G401.6 (cell line): ENCODE measurements at regions not wholly inside any gene's neighbourhood (a gene's known extent, or its start where the extent isn't known, plus 50 kb on each side); places are given as distances from the start of the nearest gene placed in this dataset.
"Not testable (repeated sequence)": the region's sequence is repeated elsewhere in the genome, so short reads cannot be mapped to it uniquely, and the experiment has no call there.

ENCODE experiments used
- FAIRE-seq: peaks from 2 replicates; lab custom pipeline; 2012; peaks lifted over from hg19 to GRCh38; lab: Jason Lieb, UNC

DNA sequence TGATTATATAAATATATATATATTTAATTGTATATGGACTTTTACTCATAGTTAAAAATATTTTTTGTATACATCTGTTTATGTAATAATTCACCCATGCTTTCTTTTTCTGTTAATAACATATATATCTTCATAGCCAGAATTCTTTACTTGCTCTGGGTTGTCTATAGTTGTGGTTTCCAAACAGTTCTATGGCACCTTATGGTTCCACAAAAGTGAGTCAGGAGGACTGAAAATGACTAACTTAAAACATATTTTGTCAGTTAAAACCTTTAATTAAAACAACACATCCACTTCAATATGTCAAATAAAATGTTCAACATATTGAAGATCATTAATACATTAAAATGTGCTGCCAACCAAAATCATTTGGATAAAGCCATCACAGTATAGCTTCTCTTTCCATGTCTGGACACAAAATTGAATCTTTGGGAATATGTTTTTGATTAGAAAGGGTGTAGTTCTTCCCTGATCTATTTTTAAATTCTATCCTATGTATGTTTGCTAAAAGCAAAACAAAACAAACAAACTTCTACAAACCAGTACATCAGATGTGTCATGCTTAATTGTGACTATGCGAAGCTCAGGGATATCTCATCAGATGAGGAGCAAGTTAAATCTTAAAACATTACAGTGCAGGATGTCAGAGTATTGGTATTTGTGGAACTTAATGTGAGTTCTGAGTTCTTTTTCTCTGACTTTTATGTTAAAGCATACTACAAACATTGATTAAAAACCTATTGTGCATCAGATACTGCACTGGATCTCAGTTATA is 1488.4 kb upstream of the TENM4 start:
- FAIRE-seq: no peak

DNA sequence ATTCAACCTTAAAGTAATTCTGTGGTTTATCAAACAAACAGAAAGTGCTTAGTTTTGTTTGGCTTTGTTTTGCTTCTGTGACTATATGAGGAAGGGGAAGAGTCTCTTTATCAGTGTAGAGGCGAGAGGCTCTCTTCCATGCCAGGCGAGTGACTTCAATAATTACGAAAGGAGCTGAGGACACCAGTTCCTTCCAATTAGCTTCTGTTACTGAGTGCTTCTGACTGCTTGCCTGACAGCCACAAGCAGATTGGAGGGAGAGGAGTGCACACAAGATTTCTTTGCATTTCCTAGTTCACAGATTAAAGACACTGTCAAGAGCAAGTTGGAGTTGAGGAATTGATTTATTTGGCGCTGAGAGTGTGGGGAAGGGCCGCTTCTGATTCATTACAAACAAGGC is 1484.5 kb upstream of the TENM4 start:
- no peak for FAIRE-seq

DNA sequence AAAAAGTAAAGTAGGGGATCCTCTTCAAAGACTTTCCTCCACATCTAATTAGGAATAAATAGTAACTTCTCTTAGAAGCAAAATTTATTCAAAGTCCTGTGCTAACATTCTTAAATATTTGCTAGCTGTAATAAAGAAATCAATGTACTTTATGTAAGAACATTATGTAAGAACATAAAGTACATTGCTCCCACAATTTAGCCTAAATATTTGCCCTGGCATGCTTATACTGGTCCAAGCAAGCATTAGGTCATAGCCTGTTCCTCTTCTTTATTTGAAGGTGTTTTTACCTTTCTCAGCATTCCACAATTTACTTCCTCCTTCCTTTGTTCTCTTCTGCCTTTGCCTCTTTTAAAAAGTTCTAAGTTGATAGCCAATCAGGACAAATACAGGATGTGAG is 1480.5 kb upstream of the TENM4 start:
- FAIRE-seq: not testable (repeated sequence)

DNA sequence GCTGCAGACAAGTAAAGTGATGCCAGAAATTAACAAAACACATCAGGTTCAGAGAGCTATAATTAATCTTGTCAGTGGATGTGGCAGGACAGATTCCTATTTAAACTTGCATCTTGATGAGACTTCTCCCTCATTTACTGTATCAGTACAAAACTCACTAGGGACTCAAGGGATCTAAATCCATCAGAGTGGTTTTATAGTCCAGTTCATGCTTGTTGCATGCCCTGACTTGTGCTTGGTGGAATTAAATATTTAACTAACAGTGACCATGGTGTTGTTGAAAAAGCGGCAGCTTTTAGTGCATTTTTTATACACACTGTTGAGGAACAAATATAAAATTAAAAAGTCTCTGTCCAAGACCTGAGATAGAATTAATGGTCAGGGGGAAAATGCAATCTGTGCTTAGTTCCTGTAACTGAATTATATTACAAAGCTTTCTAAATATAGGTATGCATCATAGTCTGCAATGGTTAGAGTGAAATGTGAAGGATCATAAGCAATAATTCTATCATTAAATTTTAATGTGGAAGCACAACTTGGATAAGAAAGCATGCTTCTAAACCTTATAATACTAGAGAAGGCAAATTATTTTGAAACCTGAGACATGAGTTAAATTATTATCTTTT is 1475.5 kb upstream of the TENM4 start:
- no peak for FAIRE-seq

DNA sequence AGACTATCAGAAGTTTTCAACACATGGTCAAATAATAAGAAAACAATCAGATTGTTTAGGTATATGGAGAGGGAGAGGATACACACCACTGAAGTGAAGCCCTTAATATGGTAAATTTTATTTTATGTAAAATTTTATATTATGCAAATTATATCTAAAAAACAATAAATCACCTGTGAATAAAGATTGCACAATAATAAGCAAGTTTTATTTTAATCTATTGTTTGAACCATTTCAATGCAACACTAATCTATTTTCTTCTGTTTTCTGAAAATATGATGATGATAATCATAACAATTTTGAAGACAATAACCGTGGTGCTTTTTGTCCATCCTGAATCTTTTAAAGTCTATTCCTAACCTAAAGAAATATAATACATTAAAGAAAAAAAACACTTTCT is 1473.5 kb upstream of the TENM4 start:
- no peak for FAIRE-seq

DNA sequence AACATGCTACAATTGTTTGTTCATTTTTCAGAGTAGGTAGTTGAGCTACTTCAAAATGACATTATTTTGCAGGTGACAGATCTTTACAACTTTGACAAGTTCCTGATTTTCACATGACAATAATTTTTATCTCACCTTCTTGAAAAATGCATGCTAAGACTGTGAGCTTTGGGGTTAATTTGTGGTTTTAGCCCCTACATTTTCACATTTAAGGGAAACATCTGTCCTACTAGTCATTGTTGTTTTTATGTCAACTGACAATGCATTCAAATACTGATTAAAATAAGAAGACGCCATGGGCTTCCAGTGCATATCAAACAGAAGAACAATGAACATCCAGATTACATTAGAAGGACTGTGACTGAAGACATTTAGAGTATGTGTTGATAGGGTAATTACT is 1470.8 kb upstream of the TENM4 start:
- no peak for FAIRE-seq

DNA sequence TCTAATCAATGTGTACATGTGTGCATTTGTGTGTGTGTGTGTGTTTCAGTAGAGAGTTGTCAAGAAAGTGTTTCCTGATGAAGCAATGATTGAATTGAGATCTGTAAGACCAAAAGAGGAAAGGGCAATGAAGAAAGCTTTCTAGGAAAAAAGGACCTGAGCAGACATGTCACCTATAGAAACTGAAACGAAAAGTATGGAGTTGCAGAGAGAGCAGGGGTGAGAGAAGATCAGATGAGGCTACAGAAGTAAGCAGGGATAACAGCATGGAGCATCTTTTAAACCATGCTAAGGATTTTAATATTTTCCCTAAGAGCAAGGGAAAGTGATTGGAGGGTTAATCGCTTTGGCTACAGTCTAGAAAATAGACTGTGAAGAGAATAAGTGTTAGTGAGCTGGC is 1459.4 kb upstream of the TENM4 start:
- FAIRE-seq: no peak

DNA sequence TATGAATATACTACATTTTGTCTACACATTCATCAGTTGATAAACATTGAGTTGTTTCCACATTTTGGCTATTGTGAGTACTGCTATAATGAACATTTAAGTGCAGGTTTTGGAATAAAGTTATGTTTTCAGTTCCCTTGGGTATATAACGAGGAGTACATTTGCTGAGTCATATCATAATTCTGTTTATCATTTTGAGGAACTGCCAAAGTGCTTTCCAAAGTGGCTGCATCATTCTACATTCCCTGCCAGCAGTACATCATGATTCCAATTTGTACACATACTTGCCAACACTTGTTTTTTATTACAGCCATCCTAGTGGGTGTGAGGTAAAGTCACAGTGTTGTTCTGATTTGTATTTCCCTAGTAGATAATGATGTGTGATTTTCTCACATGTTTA is 1458.6 kb upstream of the TENM4 start:
- no peak for FAIRE-seq

DNA sequence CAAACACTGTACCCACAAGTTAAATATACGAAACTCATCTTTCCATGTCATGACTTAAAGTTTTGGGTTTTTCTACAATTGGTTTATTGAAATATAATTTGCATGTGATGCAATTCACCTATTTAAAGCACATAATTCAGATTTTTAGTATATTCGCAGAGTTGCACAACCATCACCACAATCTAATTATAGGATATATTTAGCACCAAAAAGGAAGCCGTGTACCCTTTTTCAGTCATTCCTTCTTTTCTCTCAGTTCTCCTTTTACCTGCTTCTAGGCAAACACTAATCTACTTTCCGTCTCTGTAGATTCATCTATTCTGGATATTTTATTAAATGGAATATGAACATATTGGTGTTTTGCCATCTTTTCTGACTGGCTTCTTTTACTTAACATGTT is 1458.1 kb upstream of the TENM4 start:
- FAIRE-seq: no peak

DNA sequence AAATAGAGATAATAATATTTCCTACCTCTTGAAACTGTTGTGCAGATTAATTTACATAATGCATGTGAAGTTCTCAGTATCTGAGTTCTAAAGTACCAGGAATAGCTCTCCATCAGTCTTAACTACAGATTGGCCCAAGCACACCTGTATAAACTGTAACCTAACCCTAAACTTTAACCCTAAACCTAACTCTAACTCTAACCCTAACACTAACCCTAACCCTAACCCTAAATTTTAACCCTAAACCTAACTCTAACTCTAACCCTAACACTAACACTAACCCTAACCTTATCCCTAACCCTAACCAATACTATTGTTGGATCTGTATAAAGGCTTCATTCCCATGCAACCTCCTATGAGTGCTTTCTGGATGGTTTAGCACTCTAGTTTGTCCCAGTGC is 1445.9 kb upstream of the TENM4 start:
- FAIRE-seq: no peak

DNA sequence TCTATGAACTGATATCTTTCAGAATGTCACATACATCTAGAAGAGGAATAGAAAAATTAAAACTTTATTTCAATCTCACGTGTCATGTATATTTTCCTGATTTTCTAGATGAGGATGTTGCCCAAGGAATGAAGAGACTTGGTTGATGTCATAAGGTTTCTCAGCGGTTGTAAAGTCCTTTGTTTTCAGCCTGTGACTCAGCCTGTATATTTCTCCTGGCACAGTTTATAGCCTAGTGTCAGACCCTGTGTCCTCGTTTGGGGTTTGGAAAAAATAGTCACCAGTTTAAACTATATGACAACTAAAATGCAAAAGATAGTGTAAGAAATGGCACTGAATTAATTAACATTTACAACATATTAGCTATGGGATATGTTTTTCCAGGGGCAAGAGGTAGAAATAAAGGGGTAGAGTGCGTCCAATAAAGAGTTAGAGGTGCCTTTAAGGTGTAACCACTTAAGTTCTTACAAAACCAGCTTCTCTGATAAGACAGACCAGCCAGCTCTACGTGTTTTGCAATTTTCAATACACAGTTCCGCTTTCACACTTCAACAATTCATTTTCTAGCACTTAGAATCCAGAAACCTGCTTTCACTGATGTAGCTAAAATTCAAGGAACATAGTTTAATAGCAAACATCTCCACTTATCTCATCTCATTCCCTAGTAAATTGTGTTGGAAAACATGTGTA is 1432.6 kb upstream of the TENM4 start:
- no peak for FAIRE-seq

DNA sequence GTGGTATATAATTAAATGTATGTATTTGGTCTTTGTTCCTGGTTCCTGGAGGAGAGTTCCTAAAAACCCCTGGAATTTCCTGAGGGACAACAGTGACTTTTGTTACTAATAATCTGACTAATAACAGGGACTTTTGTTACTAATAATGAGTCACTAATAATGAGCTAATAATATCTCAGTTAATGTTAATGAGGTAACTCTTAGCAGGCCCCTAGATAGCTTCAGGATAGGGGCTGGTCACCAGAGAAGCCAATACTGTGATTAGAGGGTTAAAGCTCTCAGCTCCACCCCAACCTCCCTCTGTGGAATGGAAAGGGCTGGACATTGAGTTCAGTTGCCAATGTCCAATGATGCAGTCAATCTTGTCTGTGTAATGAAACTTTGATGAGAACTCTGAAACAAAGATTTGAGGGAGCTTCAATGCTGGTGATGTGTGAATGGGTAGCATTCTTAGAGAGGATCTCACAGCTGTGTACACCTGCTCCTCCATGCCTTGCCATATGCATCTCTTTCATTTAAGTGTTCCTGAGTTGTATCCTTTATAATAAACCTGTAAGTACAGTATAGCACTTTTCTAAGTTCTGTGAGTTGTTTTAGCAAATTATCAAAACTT is 1431.4 kb upstream of the TENM4 start:
- no peak for FAIRE-seq

DNA sequence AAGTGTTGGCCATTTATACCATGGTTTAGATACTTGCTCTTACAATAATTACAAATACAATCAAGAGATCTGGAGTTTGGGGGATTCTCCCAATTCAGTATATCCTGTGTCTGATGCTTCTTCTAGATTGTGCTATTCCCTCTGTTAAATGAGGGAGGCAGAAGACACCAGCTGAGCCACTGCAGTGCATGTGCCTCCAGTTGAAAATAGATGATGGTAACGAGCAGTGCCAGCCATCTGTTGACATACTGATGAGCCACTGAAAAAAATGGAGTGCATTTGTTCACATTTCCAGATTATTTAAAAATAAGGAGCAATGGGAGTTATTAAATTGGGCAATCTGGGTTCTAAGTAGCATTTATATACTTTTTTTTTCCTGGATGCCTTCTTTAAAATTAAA is 1428.0 kb upstream of the TENM4 start:
- FAIRE-seq: no peak

DNA sequence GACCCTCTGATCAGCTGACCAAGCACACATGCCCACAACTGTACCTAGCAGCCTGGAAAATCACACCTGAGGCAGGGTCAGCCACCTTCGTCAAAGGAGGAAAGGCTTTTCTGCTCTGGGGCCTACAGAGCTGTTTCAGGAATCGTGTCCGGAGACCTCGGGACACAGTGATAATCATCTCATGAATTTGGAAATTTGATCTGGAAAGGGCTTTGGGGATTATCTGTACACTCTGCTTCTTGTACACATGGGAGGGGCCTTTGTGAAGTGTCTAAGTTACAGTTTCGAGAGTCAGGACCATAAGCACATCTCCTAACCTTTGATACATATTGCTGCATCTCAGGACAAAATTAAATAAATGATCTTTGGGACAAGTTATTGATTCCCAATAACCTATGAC is 1421.2 kb upstream of the TENM4 start:
- FAIRE-seq: no peak

DNA sequence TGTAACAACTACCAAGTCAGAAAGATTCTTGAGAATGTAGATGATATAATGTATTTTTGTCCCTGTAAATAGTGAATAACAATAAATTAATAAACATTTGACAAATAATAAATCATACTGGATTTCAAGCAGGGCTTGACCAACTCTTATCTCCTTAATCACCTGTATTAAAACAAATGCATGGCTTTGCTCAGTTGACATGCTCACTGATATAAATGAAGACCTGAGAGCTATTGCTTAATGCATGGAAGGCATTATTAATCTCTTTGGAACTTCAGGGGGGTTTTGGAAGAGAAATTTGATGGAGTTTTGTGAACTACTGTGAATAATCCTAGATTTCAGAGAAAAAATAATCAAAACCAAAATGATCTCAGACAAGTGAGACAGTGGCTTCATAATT is 1420.4 kb upstream of the TENM4 start:
- FAIRE-seq: no peak

DNA sequence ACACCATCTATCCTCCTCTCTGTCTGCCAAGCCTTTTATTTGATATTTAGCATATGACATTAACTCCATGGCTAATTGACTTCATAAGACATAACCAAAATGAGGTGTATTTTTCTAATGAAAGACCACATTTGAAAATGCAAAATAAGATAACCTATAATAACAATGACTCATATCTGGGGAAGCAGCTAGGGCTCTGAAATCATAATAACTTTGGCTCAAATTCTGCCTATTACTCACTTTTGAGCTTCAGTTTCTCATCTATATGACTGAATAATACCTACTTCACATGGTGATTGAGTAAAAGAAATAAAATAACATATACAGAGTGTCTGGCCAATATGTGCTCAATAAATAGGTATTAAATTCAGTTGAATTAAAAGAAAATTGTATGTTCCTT is 1419.8 kb upstream of the TENM4 start:
- no peak for FAIRE-seq

DNA sequence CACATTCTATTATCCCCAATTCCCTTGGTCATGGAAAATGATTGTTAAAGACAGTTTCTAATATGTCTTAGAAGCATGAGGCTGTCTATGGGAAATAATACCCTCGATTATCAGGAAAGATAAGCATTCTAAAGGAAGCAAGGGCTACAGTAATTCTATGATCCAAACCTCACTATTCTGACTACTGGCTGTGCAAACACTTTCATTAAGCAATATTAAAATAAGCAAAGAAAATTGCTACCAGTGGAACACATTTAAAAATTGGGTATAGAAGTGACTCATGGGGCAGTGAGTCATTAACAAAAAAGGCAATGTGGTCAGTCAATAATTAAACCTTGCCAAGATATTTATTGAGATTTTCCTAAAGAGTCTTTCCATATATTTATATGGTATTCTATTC is 1415.2 kb upstream of the TENM4 start:
- FAIRE-seq: no peak

DNA sequence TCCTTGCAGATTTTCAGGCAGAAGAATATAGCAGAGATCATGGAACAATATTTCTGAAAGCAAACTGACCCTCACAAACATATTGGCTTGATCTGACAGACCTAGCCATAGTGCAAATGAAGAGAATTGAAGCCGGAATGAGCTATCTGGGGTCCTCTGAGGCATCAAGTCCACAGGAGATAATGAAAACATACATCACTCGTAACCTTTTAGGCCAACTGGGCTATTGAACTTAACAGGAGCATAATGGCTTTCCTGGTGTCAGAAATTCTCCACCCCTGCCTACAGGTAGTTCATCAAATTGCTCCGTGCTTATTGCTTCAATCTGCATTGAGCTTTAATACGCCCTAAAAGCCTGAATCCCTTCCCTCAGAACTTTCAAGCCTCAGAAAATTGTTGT is 1414.6 kb upstream of the TENM4 start:
- no peak for FAIRE-seq

DNA sequence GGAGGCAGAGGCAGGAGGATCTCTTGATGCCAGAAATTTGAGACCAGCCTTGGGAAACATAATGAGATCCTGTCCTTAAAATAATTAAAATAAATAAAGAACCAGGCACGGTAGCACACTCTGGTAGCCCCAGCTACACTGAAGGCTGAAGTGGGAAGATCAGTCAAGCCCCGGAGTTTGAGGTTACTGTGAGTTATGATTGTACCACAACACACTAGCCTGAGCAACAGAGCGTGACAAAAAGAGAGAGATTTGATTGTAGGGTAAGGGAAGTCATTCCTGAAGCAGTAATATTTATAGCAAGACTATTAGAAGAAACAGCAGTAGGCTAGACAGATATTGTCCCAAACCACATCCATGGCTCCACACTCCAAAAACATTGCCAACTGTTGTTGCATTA is 1408.4 kb upstream of the TENM4 start:
- FAIRE-seq: no peak

DNA sequence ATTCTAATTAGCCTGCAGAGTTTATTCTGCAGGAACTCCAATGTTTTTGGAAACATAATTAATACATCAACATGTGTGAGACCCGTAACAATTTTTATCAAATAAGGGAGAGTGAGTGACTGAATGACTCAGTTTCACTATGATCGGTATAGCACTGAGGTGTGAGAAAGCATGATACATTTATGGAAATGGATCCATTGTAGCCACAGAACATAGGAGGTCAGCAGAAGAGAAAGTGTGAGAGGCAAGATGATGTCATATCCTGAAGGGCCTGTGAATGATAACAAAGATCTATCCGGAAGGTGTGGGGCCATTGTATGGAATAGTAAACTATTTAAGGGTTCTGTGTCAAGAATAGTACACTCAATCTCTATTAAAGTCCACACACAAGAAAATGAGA is 1406.1 kb upstream of the TENM4 start:
- no peak for FAIRE-seq

DNA sequence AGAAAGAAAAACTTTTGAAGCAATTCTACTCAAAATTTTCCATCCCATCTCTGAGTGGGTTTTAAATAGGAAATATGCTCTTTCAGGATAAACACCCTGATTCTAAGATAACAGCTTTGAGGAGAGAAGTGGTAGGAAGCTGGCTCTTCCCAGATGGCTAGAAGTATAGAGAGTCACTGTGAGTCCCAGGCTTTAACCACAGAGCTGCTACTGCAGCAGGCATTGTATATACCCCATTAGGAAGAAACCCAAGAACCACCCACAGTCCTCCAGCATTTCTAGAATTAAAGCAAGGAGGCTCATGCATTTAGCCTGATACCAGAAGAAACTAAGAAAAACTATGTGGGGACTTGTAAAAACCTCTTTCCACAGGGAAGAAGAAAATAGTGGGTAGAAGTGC is 1405.6 kb upstream of the TENM4 start:
- no peak for FAIRE-seq

DNA sequence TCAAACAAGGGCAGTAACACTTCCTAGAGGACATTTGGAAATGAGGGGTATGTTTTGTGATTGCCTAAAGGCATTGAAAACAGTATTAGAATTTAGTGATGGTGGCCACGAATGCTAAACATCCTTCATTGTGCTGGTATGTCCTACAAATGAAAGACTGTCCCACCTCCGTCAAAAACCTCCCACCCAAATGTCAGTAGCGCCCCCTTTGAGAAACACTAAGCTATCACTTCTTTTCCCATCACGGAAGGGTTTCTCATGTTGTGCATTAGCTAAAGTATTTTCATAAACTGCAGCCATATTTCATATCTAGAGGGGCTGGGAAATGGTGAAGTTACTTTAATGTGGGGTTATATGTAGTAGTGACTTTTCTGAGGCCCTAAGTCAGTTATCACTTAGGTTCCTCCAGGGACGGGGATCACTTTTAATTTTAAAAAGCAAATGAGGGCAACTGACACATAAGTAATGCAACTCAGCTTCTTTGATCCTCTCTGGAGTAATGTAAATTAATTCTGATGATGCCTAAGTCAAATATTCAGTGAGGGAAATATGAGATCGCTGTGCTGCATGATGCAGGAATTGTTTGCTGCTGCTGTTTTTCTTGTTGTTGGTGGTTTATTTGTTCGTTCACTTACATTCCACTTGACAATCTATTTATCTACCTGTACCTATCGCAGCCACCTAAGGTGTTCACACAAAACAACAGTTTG is 1403.4 kb upstream of the TENM4 start:
- no peak for FAIRE-seq
